K562 (cell line): ENCODE measurements at regions not wholly inside any gene's neighbourhood (a gene's known extent, or its start where the extent isn't known, plus 50 kb on each side); places are given as distances from the start of the nearest gene placed in this dataset.

Experiments used
- PHB2 ChIP-seq: fragments of 450-650 bp; IDR thresholded peaks from 2 replicates; pipeline ENCODE4 v1.6.1; 2017; ENCODE audit warnings: low read depth
- TOE1 ChIP-seq, 2 experiments: fragments of 450-650 bp in 1 of 2; sonication (generic) in 1 of 2; formaldehyde crosslinking in 1 of 2; IDR thresholded peaks; 2 replicates each; pipeline versions ENCODE4 v1.7.1 to v1.8.0; 2016 to 2022; ENCODE audit warnings: borderline replicate concordance in 2 of 2, mild to moderate bottlenecking in 2 of 2, antibody characterized with exemption in 1 of 2, inconsistent platforms in 1 of 2, low read depth in 1 of 2, missing genetic modification reagents in 1 of 2, moderate library complexity in 1 of 2
- ZNF507 ChIP-seq: conservative IDR thresholded peaks from 2 replicates; pipeline ENCODE4 v1.6.1; 2017; ENCODE audit warnings: missing genetic modification characterization, missing compliant biosample characterization
- TF ChIP-seq, protein P1 (sequence below), 2 experiments: IDR thresholded peaks in 1 of 2; conservative IDR thresholded peaks in 1 of 2; 2 replicates each; pipeline ENCODE4 v1.6.1; 2016; ENCODE audit warnings: low read depth in 2 of 2, mild to moderate bottlenecking in 1 of 2, missing compliant biosample characterization in 1 of 2, missing genetic modification characterization in 1 of 2, moderate library complexity in 1 of 2
- TF ChIP-seq, protein P2 (sequence below): fragments of 450-650 bp; formaldehyde crosslinking; IDR thresholded peaks from 2 replicates; pipeline ENCODE4 v1.4.0; 2022; ENCODE audit warnings: missing genetic modification characterization

DNA sequence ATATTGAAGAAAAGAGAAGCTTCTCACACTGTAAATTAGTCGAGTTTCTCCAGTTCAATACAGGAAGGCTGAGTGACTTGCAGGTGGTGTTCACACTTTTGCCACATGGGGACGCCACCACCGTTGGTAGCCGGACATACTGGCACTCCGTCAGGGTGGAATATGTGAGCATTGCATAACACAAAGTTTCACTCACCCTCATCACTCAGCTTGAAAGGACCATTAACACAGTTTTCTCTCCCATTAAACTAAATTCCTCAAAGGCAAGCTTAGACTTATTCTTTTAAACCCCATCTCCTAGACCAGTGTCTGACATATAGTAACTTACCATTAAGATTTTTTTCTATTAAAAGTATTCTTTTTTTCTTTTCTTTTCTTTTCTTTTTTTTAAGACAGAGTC is 105.3 kb upstream of the SERBP1 start (continued):
- TF ChIP-seq ZNF507 (tag) (no peak), PHB2 (no peak), TOE1 (IDR thresholded peaks at IDR 0.05; ENCODE audit: borderline replicate concordance) (peak; percentile 30; the same call in 1 of the 2 replicates), TOE1 (CRISPR knock-in tag; IDR thresholded peaks at IDR 0.05; ENCODE audit: borderline replicate concordance, low read depth) (no peak)
- TF ChIP-seq, protein P1, sequence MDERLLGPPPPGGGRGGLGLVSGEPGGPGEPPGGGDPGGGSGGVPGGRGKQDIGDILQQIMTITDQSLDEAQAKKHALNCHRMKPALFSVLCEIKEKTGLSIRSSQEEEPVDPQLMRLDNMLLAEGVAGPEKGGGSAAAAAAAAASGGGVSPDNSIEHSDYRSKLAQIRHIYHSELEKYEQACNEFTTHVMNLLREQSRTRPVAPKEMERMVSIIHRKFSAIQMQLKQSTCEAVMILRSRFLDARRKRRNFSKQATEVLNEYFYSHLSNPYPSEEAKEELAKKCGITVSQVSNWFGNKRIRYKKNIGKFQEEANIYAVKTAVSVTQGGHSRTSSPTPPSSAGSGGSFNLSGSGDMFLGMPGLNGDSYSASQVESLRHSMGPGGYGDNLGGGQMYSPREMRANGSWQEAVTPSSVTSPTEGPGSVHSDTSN (CRISPR knock-in tag; IDR thresholded peaks at IDR 0.05; ENCODE audit: low read depth), result no peak
- TF ChIP-seq, protein P1 (tag; conservative IDR thresholded peaks at IDR 0.05; ENCODE audit: low read depth), result peak; percentile 39
- TF ChIP-seq, protein P2, sequence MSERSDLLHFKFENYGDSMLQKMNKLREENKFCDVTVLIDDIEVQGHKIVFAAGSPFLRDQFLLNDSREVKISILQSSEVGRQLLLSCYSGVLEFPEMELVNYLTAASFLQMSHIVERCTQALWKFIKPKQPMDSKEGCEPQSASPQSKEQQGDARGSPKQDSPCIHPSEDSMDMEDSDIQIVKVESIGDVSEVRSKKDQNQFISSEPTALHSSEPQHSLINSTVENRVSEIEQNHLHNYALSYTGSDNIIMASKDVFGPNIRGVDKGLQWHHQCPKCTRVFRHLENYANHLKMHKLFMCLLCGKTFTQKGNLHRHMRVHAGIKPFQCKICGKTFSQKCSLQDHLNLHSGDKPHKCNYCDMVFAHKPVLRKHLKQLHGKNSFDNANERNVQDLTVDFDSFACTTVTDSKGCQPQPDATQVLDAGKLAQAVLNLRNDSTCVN (CRISPR knock-in tag), result no peak
